Stomach (tissue), 4 donors: ENCODE measurements at regions not wholly inside any gene's neighbourhood (a gene's known extent, or its start where the extent isn't known, plus 50 kb on each side); places are given as distances from the start of the nearest gene placed in this dataset.

Experiments
- EP300 ChIP-seq: sonication (generic); formaldehyde crosslinking; IDR thresholded peaks from one replicate; pipeline ENCODE4 v1.6.1; 2017; ENCODE audit warnings: antibody characterized with exemption
- POLR2A ChIP-seq, 4 donors: fragments of 450-650 bp; IDR thresholded peaks; one replicate each; pipeline ENCODE4 v1.6.1; 2016; ENCODE audit warnings: antibody characterized with exemption in 4 of 4, control low read depth in 2 of 4, mild to moderate bottlenecking in 1 of 4, moderate library complexity in 1 of 4
- POLR2AphosphoS5 ChIP-seq, 3 donors: sonication (generic); formaldehyde crosslinking; IDR thresholded peaks; one replicate each; pipeline ENCODE4 v1.6.1; 2016; ENCODE audit warnings: antibody characterized with exemption in 3 of 3
- TF ChIP-seq, protein P1 (sequence below), 7 experiments: fragments of 450-650 bp in 4 of 7; fragments of 200-600 bp in 3 of 7; sonication (generic) in 3 of 7; IDR thresholded peaks; one replicate each; pipeline ENCODE4 v1.5.1; 2016 to 2019; ENCODE audit warnings: antibody characterized with exemption in 7 of 7, control low read depth in 2 of 7, mild to moderate bottlenecking in 1 of 7

DNA sequence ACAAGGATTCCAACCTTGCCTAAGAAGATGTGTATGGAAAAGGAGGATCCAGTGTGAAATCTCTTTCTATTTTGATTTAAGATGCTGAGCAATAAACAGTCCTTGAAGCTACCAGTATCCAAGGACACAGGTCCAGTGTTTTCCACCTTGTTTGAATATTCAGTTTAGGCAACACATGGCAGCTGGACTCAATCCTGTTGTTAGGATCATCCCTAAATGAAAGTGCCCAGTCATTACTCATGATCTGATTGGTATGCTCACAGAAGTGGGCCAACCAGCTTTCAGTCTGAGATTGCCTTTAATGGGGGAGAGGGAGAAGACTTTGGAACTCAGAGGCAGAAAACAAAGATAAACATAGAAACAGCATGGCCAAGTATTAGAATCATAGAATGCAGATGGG, 355.7 kb upstream of the ADAMTSL1 start:
- TF ChIP-seq, protein P1, sequence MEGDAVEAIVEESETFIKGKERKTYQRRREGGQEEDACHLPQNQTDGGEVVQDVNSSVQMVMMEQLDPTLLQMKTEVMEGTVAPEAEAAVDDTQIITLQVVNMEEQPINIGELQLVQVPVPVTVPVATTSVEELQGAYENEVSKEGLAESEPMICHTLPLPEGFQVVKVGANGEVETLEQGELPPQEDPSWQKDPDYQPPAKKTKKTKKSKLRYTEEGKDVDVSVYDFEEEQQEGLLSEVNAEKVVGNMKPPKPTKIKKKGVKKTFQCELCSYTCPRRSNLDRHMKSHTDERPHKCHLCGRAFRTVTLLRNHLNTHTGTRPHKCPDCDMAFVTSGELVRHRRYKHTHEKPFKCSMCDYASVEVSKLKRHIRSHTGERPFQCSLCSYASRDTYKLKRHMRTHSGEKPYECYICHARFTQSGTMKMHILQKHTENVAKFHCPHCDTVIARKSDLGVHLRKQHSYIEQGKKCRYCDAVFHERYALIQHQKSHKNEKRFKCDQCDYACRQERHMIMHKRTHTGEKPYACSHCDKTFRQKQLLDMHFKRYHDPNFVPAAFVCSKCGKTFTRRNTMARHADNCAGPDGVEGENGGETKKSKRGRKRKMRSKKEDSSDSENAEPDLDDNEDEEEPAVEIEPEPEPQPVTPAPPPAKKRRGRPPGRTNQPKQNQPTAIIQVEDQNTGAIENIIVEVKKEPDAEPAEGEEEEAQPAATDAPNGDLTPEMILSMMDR (IDR thresholded peaks at IDR 0.05), result no peak
- TF ChIP-seq POLR2A (IDR thresholded peaks at IDR 0.05) (no peak), POLR2AphosphoS5 (IDR thresholded peaks at IDR 0.05) (no peak), EP300 (no peak)
